Right atrium auricular region (tissue), 2 donors: ENCODE measurements at regions not wholly inside any gene's neighbourhood (a gene's known extent, or its start where the extent isn't known, plus 50 kb on each side); places are given as distances from the start of the nearest gene placed in this dataset.

Source experiments
- DNase-seq: peaks from one replicate; pipeline ENCODE4 v3.0.0-alpha.2; 2019; ENCODE audit warnings: low spot score
- H3K27ac ChIP-seq, 2 donors: fragments of 200-600 bp; sonication (generic); 1 replicate in 1 of 2; 2 replicates in 1 of 2; pipeline ENCODE4 v1.5.1; 2016 to 2019
- H3K27me3 ChIP-seq, 2 donors: fragments of 200-600 bp; sonication (generic); one replicate each; pipeline versions ENCODE4 v1.5.1 to v1.6.0; 2017 to 2019
- H3K36me3 ChIP-seq: fragments of 200-600 bp; sonication (generic); one replicate; pipeline ENCODE4 v1.5.1; 2016
- H3K4me1 ChIP-seq, 2 donors: fragments of 200-600 bp; sonication (generic); one replicate each; pipeline versions ENCODE4 v1.5.1 to v1.6.0; 2017 to 2019
- H3K4me3 ChIP-seq, 2 donors: fragments of 200-600 bp; sonication (generic); 1 replicate in 1 of 2; 2 replicates in 1 of 2; pipeline ENCODE4 v1.5.1; 2017 to 2019; ENCODE audit warnings: mild to moderate bottlenecking in 1 of 2, moderate library complexity in 1 of 2
- H3K9me3 ChIP-seq, 2 donors: fragments of 200-600 bp; sonication (generic); one replicate each; pipeline ENCODE4 v1.5.1; 2019
- TF ChIP-seq, protein P1 (sequence below), 2 donors: fragments of 200-600 bp; sonication (generic); IDR thresholded peaks; one replicate each; pipeline ENCODE4 v1.5.1; 2019; ENCODE audit warnings: antibody characterized with exemption in 2 of 2

DNA sequence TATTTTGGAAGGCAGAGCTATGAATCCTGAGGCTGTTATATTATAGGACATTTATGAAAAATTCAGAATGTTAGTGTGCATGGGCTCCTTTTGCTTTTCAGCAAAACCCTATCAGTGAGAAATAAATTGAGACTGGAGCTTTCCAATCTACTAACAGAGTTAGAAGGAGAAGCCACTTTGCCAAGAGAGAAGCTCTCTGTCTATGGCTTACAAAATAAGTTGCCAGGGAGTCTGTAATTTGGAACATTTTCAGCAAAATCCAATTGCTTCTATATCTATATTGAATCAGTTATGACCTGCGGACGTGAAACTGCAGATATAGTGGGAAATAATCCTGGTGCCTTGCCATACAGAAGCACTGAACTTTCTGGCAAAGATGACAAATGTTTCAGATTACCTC lies 279.3 kb downstream of the CDH19 start:
- no peaks in the 10 kb centered on the region for H3K36me3 ChIP-seq
- no peaks in the 10 kb centered on the region for H3K27me3 ChIP-seq
- TF ChIP-seq, protein P1, sequence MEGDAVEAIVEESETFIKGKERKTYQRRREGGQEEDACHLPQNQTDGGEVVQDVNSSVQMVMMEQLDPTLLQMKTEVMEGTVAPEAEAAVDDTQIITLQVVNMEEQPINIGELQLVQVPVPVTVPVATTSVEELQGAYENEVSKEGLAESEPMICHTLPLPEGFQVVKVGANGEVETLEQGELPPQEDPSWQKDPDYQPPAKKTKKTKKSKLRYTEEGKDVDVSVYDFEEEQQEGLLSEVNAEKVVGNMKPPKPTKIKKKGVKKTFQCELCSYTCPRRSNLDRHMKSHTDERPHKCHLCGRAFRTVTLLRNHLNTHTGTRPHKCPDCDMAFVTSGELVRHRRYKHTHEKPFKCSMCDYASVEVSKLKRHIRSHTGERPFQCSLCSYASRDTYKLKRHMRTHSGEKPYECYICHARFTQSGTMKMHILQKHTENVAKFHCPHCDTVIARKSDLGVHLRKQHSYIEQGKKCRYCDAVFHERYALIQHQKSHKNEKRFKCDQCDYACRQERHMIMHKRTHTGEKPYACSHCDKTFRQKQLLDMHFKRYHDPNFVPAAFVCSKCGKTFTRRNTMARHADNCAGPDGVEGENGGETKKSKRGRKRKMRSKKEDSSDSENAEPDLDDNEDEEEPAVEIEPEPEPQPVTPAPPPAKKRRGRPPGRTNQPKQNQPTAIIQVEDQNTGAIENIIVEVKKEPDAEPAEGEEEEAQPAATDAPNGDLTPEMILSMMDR (IDR thresholded peaks at IDR 0.05) = no peak

DNA sequence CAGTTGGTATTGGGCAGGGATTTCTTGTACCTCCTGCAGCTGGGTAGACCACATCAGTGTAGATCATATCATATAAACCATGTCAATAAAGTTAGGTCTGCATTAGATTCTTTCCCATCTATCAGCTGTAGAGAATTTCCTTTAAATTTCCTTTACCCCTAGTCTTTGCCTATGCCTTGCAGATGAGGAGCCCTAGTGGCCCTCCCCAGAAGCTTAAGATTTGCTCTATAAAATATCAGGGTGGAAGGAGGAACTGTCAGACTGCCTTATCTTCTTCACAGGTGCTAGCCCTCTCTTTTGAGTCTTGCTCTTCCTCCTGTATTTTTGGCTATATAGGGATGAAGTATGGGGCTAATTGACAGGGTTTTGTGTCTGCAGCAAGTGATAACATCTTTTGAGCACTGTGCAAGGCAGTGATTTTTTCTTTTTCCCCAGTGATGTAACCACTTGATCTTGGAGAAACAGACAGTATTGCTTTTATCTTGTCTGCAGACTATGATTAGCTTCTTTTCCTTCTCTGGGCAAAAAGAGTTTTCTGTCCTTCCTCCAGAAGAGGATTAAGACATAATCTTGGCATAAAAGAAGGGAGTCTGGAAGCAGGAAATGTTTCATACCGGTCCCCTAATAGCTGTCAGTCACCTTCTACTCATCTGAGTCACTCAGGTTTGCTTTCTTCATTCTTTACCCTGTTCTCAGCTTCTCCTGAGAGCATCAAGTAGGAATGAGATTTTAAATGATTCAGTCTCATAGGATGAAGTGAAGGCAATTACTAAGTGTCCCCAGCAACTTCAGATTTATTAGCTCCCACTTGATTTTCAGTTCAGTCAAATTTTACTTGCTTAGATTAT lies 286.4 kb downstream of the CDH19 start:
- H3K36me3 ChIP-seq = no peaks in the 10 kb centered on the region
- TF ChIP-seq, protein P1 (IDR thresholded peaks at IDR 0.05) = no peak
- H3K27ac ChIP-seq = no peak overlapping the region
- H3K4me3 ChIP-seq = no peak overlapping the region
- DNase-seq = no peak
- no peaks in the 10 kb centered on the region for H3K9me3 ChIP-seq
- H3K4me1 ChIP-seq = no peaks in the 10 kb centered on the region
- no peaks in the 10 kb centered on the region for H3K27me3 ChIP-seq

More for the DNA sequence above, 279.3 kb downstream of the CDH19 start:
- Histone ChIP-seq H3K4me3 (no peak overlapping the region), H3K4me1 (no peaks in the 10 kb centered on the region), H3K9me3 (no peaks in the 10 kb centered on the region), H3K27ac (no peak overlapping the region)
- DNase-seq = no peak

GRCh38 chr18:66316701-66317100 lies 287.2 kb downstream of the CDH19 start:
- Histone ChIP-seq H3K9me3 (no peaks in the 10 kb centered on the region), H3K4me1 (no peaks in the 10 kb centered on the region), H3K36me3 (no peaks in the 10 kb centered on the region), H3K4me3 (no peak overlapping the region), H3K27me3 (no peaks in the 10 kb centered on the region), H3K27ac (no peak overlapping the region)
- TF ChIP-seq, protein P1 (IDR thresholded peaks at IDR 0.05) = no peak
- no peak for DNase-seq

GRCh38 chr18:66300141-66300540 lies 303.7 kb downstream of the CDH19 start:
- H3K27me3 ChIP-seq = no peaks in the 10 kb centered on the region
- no peak overlapping the region for H3K4me3 ChIP-seq
- DNase-seq = no peak
- H3K9me3 ChIP-seq = no peaks in the 10 kb centered on the region
- no peaks in the 10 kb centered on the region for H3K4me1 ChIP-seq
- H3K36me3 ChIP-seq = no peaks in the 10 kb centered on the region
- H3K27ac ChIP-seq = no peak overlapping the region
- TF ChIP-seq, protein P1 (IDR thresholded peaks at IDR 0.05) = no peak

DNA sequence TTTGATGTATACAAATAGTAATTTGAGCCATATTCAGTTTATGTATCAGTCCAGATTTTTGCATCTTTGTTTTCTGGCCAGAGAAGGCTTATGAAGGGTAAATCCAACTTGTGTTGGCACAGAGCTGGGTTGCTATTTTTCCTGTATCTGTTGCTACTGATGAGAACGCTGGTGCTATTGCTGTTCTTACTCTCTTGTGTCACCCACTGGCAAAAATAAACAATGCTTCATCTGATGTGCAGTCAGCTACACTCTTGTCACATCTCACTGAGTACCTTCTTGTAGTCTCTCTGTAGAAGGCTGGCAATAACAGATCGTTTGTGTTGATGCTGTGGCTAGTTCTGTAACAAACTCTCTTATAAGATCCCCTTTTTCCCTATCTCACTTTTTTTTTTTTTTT lies 323.4 kb downstream of the CDH19 start:
- no peaks in the 10 kb centered on the region for H3K36me3 ChIP-seq
- peaks cover 0 to 1% of the 10 kb centered on the region in 2 donors for H3K9me3 ChIP-seq
- no peaks in the 10 kb centered on the region for H3K4me1 ChIP-seq
- no peak overlapping the region for H3K27ac ChIP-seq
- H3K27me3 ChIP-seq = no peaks in the 10 kb centered on the region
- no peak overlapping the region for H3K4me3 ChIP-seq
- TF ChIP-seq, protein P1 (IDR thresholded peaks at IDR 0.05) = no peak
- no peak for DNase-seq

DNA sequence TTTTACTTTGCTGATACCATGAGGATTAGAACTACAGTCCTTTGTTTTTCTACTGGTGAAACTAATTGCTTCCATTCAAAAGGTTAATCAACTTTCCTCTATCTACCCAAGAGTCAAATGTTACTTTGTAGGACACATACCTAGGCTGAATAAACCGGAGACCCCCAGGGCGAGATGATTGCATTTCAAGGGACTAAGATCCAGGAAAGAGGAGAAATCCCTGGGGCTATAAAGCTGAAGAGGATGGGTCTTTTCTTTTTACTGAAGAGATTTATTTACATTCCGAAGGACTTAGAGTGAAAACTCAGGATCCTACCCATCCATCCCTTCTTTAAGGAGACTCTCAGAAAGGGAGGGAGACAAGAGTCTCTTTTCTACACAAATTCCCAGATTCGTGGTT lies 331.9 kb downstream of the CDH19 start:
- no peak overlapping the region for H3K27ac ChIP-seq
- no peaks in the 10 kb centered on the region for H3K4me1 ChIP-seq
- TF ChIP-seq, protein P1 (IDR thresholded peaks at IDR 0.05) = no peak
- no peaks in the 10 kb centered on the region for H3K27me3 ChIP-seq
- DNase-seq = no peak
- peaks cover 0 to 19% of the 10 kb centered on the region in 2 donors for H3K9me3 ChIP-seq
- no peaks in the 10 kb centered on the region for H3K36me3 ChIP-seq
- no peak overlapping the region for H3K4me3 ChIP-seq
